Breast epithelium (tissue), 4 donors: ENCODE measurements at regions not wholly inside any gene's neighbourhood (a gene's known extent, or its start where the extent isn't known, plus 50 kb on each side); places are given as distances from the start of the nearest gene placed in this dataset.

ENCODE experiments used
- DNase-seq, 2 donors: peaks; one replicate each; pipeline ENCODE4 v3.0.0-alpha.2; 2019; ENCODE audit warnings: low spot score in 2 of 2
- H3K27ac ChIP-seq, 2 donors: fragments of 200-600 bp; sonication (generic) in 1 of 2; one replicate each; pipeline ENCODE4 v1.5.1; 2016 to 2019; ENCODE audit warnings: mild to moderate bottlenecking in 1 of 2
- H3K27me3 ChIP-seq, 2 donors: fragments of 200-600 bp; sonication (generic) in 1 of 2; one replicate each; pipeline versions ENCODE4 v1.5.1 to v1.6.0; 2017 to 2019; ENCODE audit warnings: control low read depth in 1 of 2, mild to moderate bottlenecking in 1 of 2
- H3K36me3 ChIP-seq: fragments of 200-600 bp; one replicate; pipeline ENCODE4 v1.5.1; 2019
- H3K4me1 ChIP-seq, 2 donors: fragments of 200-600 bp; sonication (generic); one replicate each; pipeline ENCODE4 v1.5.1; 2016 to 2019; ENCODE audit warnings: control low read depth in 1 of 2
- H3K4me3 ChIP-seq, 3 donors: fragments of 200-600 bp; sonication (generic); 1 replicate in 2 of 3; 2 replicates in 1 of 3; pipeline ENCODE4 v1.5.1; 2016 to 2019; ENCODE audit warnings: mild to moderate bottlenecking in 3 of 3, moderate library complexity in 2 of 3
- H3K9me3 ChIP-seq, 2 donors: fragments of 200-600 bp; sonication (generic) in 1 of 2; one replicate each; pipeline ENCODE4 v1.5.1; 2016 to 2019; ENCODE audit warnings: control low read depth in 1 of 2
- CTCF ChIP-seq, 3 donors: fragments of 450-650 bp; IDR thresholded peaks; one replicate each; pipeline ENCODE4 v1.5.1; 2016 to 2017; ENCODE audit warnings: antibody characterized with exemption in 3 of 3, mild to moderate bottlenecking in 3 of 3, moderate library complexity in 3 of 3
- POLR2A ChIP-seq: fragments of 450-650 bp; IDR thresholded peaks from one replicate; pipeline ENCODE4 v1.6.1; 2016; ENCODE audit warnings: antibody characterized with exemption, mild to moderate bottlenecking, moderate library complexity
- POLR2AphosphoS5 ChIP-seq, 3 donors: sonication (generic); formaldehyde crosslinking; IDR thresholded peaks; one replicate each; pipeline ENCODE4 v1.6.1; 2017; ENCODE audit warnings: antibody characterized with exemption in 3 of 3
- intact Hi-C: fragments of 100-400 bp; cut with DNase I; formaldehyde crosslinking; loops from one replicate; pipeline ENCODE4 v1.15.1; 2023; ENCODE audit warnings: low total_unique reads

GRCh38 chr6:137415127-137415833, 78.9 kb downstream of the OLIG3 start:
- H3K4me3 ChIP-seq, result peak overlapping the region; percentile 44 to 61 (median 45)
- no peaks in the 10 kb centered on the region for H3K36me3 ChIP-seq
- peak overlapping the region; percentile 62 to 64 for H3K27ac ChIP-seq
- H3K4me1 ChIP-seq, result no peaks in the 10 kb centered on the region
- peak in 1 of 2 donors; percentile 34 for DNase-seq
- H3K9me3 ChIP-seq, result no peaks in the 10 kb centered on the region
- no peaks in the 10 kb centered on the region for H3K27me3 ChIP-seq
- intact Hi-C loops, result no loop called here
- no peak for TF ChIP-seq POLR2A
- peak in 1 of 3 donors; percentile 43 for TF ChIP-seq POLR2AphosphoS5 (IDR thresholded peaks at IDR 0.05)
- TF ChIP-seq CTCF (IDR thresholded peaks at IDR 0.05), result peak; percentile 13 to 56 (median 46)

- H3K27ac ChIP-seq, result no peak overlapping the region
- no peak for TF ChIP-seq POLR2A
- DNase-seq, result no peak
These were observed 79.6 kb downstream of the OLIG3 start for GRCh38 chr6:137414599-137414998.

GRCh38 chr6:137413482-137413881, 80.7 kb downstream of the OLIG3 start:
- no peak for DNase-seq
- H3K4me1 ChIP-seq, result no peaks in the 10 kb centered on the region
- H3K4me3 ChIP-seq, result no peak overlapping the region
- H3K9me3 ChIP-seq, result no peaks in the 10 kb centered on the region
- H3K36me3 ChIP-seq, result no peaks in the 10 kb centered on the region
- intact Hi-C loops, result no loop called here
- TF ChIP-seq CTCF (IDR thresholded peaks at IDR 0.05), result no peak
- TF ChIP-seq POLR2A, result no peak
- no peak for TF ChIP-seq POLR2AphosphoS5 (IDR thresholded peaks at IDR 0.05)
- H3K27me3 ChIP-seq, result no peaks in the 10 kb centered on the region
- H3K27ac ChIP-seq, result no peak overlapping the region

More at GRCh38 chr6:137414599-137414998, 79.6 kb downstream of the OLIG3 start:
- intact Hi-C loops, result no loop called here
- no peaks in the 10 kb centered on the region for H3K36me3 ChIP-seq
- H3K9me3 ChIP-seq, result no peaks in the 10 kb centered on the region
- H3K4me3 ChIP-seq, result peak overlapping the region in 1 of 3 donors; percentile 45
- no peaks in the 10 kb centered on the region for H3K27me3 ChIP-seq
- no peaks in the 10 kb centered on the region for H3K4me1 ChIP-seq

- Histone ChIP-seq H3K4me3 (no peak overlapping the region), H3K27me3 (no peaks in the 10 kb centered on the region), H3K4me1 (no peaks in the 10 kb centered on the region), H3K27ac (no peak overlapping the region), H3K36me3 (no peaks in the 10 kb centered on the region), H3K9me3 (no peaks in the 10 kb centered on the region)
- intact Hi-C loops, result no loop called here
- TF ChIP-seq POLR2A, result no peak
- TF ChIP-seq POLR2AphosphoS5 (IDR thresholded peaks at IDR 0.05), result no peak
- no peak for TF ChIP-seq CTCF (IDR thresholded peaks at IDR 0.05)
- DNase-seq, result no peak
These were observed 81.6 kb downstream of the OLIG3 start for GRCh38 chr6:137412562-137412961.

DNA sequence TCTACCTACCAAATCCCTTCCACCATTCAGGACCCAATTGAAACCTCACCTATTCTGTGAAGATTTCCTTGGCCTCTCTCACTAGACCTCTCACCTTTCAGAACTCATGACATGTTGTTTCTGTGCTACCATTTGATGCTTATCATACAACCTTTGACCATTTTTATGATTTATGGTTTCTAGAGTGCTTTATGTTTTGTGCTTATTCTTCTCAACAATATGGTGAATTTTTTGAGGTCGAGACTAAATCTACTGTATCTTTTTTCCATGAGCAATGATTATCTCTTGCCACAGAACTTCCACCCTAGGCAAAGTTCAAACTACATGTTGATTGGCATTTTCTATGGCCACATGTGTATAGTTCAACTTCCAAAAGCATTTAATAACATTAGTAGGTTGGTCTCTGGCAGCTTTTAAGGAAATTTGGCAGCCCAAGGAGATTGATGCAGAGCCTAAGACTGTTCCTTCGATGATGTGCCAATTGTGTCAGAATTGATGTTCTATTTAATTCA, 84.9 kb downstream of the OLIG3 start:
- no peak for TF ChIP-seq CTCF (IDR thresholded peaks at IDR 0.05)
- no peak for TF ChIP-seq POLR2AphosphoS5 (IDR thresholded peaks at IDR 0.05)
- TF ChIP-seq POLR2A, result no peak
- H3K27ac ChIP-seq, result no peak overlapping the region
- no peak for DNase-seq
- H3K9me3 ChIP-seq, result no peaks in the 10 kb centered on the region
- no peaks in the 10 kb centered on the region for H3K4me1 ChIP-seq
- H3K27me3 ChIP-seq, result no peaks in the 10 kb centered on the region
- intact Hi-C loops, result no loop called here
- no peak overlapping the region for H3K4me3 ChIP-seq
- no peaks in the 10 kb centered on the region for H3K36me3 ChIP-seq
